Mucosa of rectum (tissue), 2 donors: ENCODE measurements at regions not wholly inside any gene's neighbourhood (a gene's known extent, or its start where the extent isn't known, plus 50 kb on each side); places are given as distances from the start of the nearest gene placed in this dataset.
"Not testable (repeated sequence)": the region's sequence is repeated elsewhere in the genome, so short reads cannot be mapped to it uniquely, and the experiment has no call there.

ENCODE experiments used
- H3K27ac ChIP-seq, 2 donors: one replicate each; pipeline ENCODE4 v1.7.0; 2013; ENCODE audit warnings: inconsistent platforms in 2 of 2, low read depth in 2 of 2, low read length in 2 of 2
- H3K27me3 ChIP-seq, 2 donors: one replicate each; pipeline ENCODE4 v1.7.0; 2013; ENCODE audit warnings: low read length in 2 of 2; ENCODE audit not compliant: control insufficient read depth in 2 of 2, insufficient read depth in 2 of 2
- H3K36me3 ChIP-seq, 2 donors: one replicate each; pipeline ENCODE4 v1.7.0; 2013; ENCODE audit warnings: low read length in 2 of 2; ENCODE audit not compliant: control insufficient read depth in 2 of 2, insufficient read depth in 2 of 2
- H3K4me1 ChIP-seq, 2 donors: one replicate each; pipeline ENCODE4 v1.7.0; 2013; ENCODE audit warnings: low read length in 2 of 2, mild to moderate bottlenecking in 1 of 2; ENCODE audit not compliant: control insufficient read depth in 2 of 2, insufficient read depth in 2 of 2
- H3K4me3 ChIP-seq, 2 donors: one replicate each; pipeline ENCODE4 v1.7.0; 2013; ENCODE audit warnings: low read length in 2 of 2
- H3K9ac ChIP-seq, 2 donors: one replicate each; pipeline ENCODE4 v1.7.0; 2013; ENCODE audit warnings: low read length in 2 of 2, low read depth in 1 of 2, mild to moderate bottlenecking in 1 of 2
- H3K9me3 ChIP-seq, 2 donors: one replicate each; pipeline ENCODE4 v1.7.0; 2013; ENCODE audit warnings: low read length in 2 of 2; ENCODE audit not compliant: control insufficient read depth in 2 of 2
- donor health status: healthy.
- donor health status: Normal muscosa, but diverticular disease.

- H3K9me3 ChIP-seq, result no peaks in the 10 kb centered on the region
- no peaks in the 10 kb centered on the region for H3K4me1 ChIP-seq
- H3K27ac ChIP-seq, result no peak overlapping the region
- no peaks in the 10 kb centered on the region for H3K36me3 ChIP-seq
- no peak overlapping the region for H3K9ac ChIP-seq
- H3K4me3 ChIP-seq, result no peak overlapping the region
- no peaks in the 10 kb centered on the region for H3K27me3 ChIP-seq
Observed at GRCh38 chr4:62523256-62523655, 1323.1 kb downstream of the ADGRL3 start.

GRCh38 chr4:62522273-62522672, 1322.1 kb downstream of the ADGRL3 start:
- no peaks in the 10 kb centered on the region for H3K9me3 ChIP-seq
- H3K9ac ChIP-seq, result no peak overlapping the region
- H3K27me3 ChIP-seq, result no peaks in the 10 kb centered on the region
- no peak overlapping the region for H3K4me3 ChIP-seq
- no peaks in the 10 kb centered on the region for H3K36me3 ChIP-seq
- H3K4me1 ChIP-seq, result no peaks in the 10 kb centered on the region
- no peak overlapping the region for H3K27ac ChIP-seq

GRCh38 chr4:62517716-62518115, 1317.6 kb downstream of the ADGRL3 start:
- Histone ChIP-seq H3K4me3 (no peak overlapping the region), H3K4me1 (no peaks in the 10 kb centered on the region), H3K27ac (no peak overlapping the region), H3K36me3 (no peaks in the 10 kb centered on the region), H3K9me3 (no peaks in the 10 kb centered on the region), H3K9ac (no peak overlapping the region), H3K27me3 (no peaks in the 10 kb centered on the region)

GRCh38 chr4:62513306-62513705, 1313.2 kb downstream of the ADGRL3 start:
- no peaks in the 10 kb centered on the region for H3K27me3 ChIP-seq
- no peaks in the 10 kb centered on the region for H3K4me1 ChIP-seq
- no peaks in the 10 kb centered on the region for H3K36me3 ChIP-seq
- no peak overlapping the region for H3K27ac ChIP-seq
- no peaks in the 10 kb centered on the region for H3K9me3 ChIP-seq
- no peak overlapping the region for H3K9ac ChIP-seq
- no peak overlapping the region for H3K4me3 ChIP-seq

- H3K27ac ChIP-seq, result no peak overlapping the region
- no peak overlapping the region for H3K4me3 ChIP-seq
- no peaks in the 10 kb centered on the region for H3K36me3 ChIP-seq
- no peaks in the 10 kb centered on the region for H3K9me3 ChIP-seq
- no peaks in the 10 kb centered on the region for H3K27me3 ChIP-seq
- no peaks in the 10 kb centered on the region for H3K4me1 ChIP-seq
- no peak overlapping the region for H3K9ac ChIP-seq
Observed at GRCh38 chr4:62512271-62512670, 1312.1 kb downstream of the ADGRL3 start.

- H3K9ac ChIP-seq, result no peak overlapping the region
- no peak overlapping the region for H3K4me3 ChIP-seq
- no peaks in the 10 kb centered on the region for H3K27me3 ChIP-seq
- H3K4me1 ChIP-seq, result no peaks in the 10 kb centered on the region
- H3K9me3 ChIP-seq, result no peaks in the 10 kb centered on the region
- no peaks in the 10 kb centered on the region for H3K36me3 ChIP-seq
- no peak overlapping the region for H3K27ac ChIP-seq
Observed at GRCh38 chr4:62510228-62510627, 1310.1 kb downstream of the ADGRL3 start.

- Histone ChIP-seq H3K9me3 (no peaks in the 10 kb centered on the region), H3K36me3 (no peaks in the 10 kb centered on the region), H3K4me3 (no peak overlapping the region), H3K4me1 (no peaks in the 10 kb centered on the region), H3K27ac (no peak overlapping the region), H3K9ac (no peak overlapping the region), H3K27me3 (no peaks in the 10 kb centered on the region)
Observed at GRCh38 chr4:62500296-62500695, 1300.2 kb downstream of the ADGRL3 start.

GRCh38 chr4:62495032-62495431, 1294.9 kb downstream of the ADGRL3 start:
- Histone ChIP-seq H3K9me3 (no peaks in the 10 kb centered on the region), H3K36me3 (no peaks in the 10 kb centered on the region), H3K9ac (no peak overlapping the region), H3K27me3 (no peaks in the 10 kb centered on the region), H3K27ac (no peak overlapping the region), H3K4me1 (no peaks in the 10 kb centered on the region), H3K4me3 (no peak overlapping the region)

GRCh38 chr4:62491756-62492155, 1291.6 kb downstream of the ADGRL3 start:
- not testable (repeated sequence) for H3K4me3 ChIP-seq, H3K9me3 ChIP-seq, H3K9ac ChIP-seq, H3K27me3 ChIP-seq, H3K4me1 ChIP-seq, H3K27ac ChIP-seq, H3K36me3 ChIP-seq

- no peaks in the 10 kb centered on the region for H3K9me3 ChIP-seq
- no peak overlapping the region for H3K9ac ChIP-seq
- H3K4me1 ChIP-seq, result no peaks in the 10 kb centered on the region
- no peak overlapping the region for H3K27ac ChIP-seq
- H3K36me3 ChIP-seq, result no peaks in the 10 kb centered on the region
- no peaks in the 10 kb centered on the region for H3K27me3 ChIP-seq
- H3K4me3 ChIP-seq, result no peak overlapping the region
Observed at GRCh38 chr4:62490635-62491034, 1290.5 kb downstream of the ADGRL3 start.

GRCh38 chr4:62487016-62487415, 1286.9 kb downstream of the ADGRL3 start:
- Histone ChIP-seq H3K4me1 (no peaks in the 10 kb centered on the region), H3K4me3 (no peak overlapping the region), H3K27ac (no peak overlapping the region), H3K36me3 (no peaks in the 10 kb centered on the region), H3K27me3 (no peaks in the 10 kb centered on the region), H3K9ac (no peak overlapping the region), H3K9me3 (no peaks in the 10 kb centered on the region)
